Keratinocyte (primary cell): ENCODE measurements at regions not wholly inside any gene's neighbourhood (a gene's known extent, or its start where the extent isn't known, plus 50 kb on each side); places are given as distances from the start of the nearest gene placed in this dataset.

ENCODE experiments used
- DNase-seq: peaks from one replicate; pipeline ENCODE4 v3.0.0-alpha.2; 2011; ENCODE audit warnings: low read depth, missing footprints, low spot score
- FAIRE-seq: peaks from 2 replicates; lab custom pipeline; 2011; peaks lifted over from hg19 to GRCh38; lab: Jason Lieb, UNC
- H2AFZ ChIP-seq: 2 replicates; pipeline ENCODE4 v1.6.0; 2012; ENCODE audit warnings: low read length, control low read depth, inconsistent platforms; ENCODE audit not compliant: control insufficient read depth
- H3K27ac ChIP-seq: 2 replicates; pipeline ENCODE4 v1.5.1; 2011; ENCODE audit warnings: low read length; ENCODE audit not compliant: control insufficient read depth, insufficient read depth
- H3K27me3 ChIP-seq: 3 replicates; pipeline ENCODE4 v1.6.0; 2011; ENCODE audit warnings: low read length; ENCODE audit not compliant: control insufficient read depth, insufficient read depth; ENCODE audit errors: extremely low read depth
- H3K36me3 ChIP-seq, 2 experiments: 2 replicates in 1 of 2; 3 replicates in 1 of 2; pipeline ENCODE4 v1.5.1; 2011; ENCODE audit warnings: low read length in 2 of 2, mild to moderate bottlenecking in 1 of 2; ENCODE audit not compliant: control insufficient read depth in 2 of 2, insufficient read depth in 2 of 2; ENCODE audit errors: extremely low read depth in 1 of 2
- H3K4me1 ChIP-seq: 3 replicates; pipeline ENCODE4 v1.5.1; 2011; ENCODE audit warnings: low read length; ENCODE audit not compliant: control insufficient read depth, insufficient read depth; ENCODE audit errors: extremely low read depth
- H3K4me2 ChIP-seq: 3 replicates; pipeline ENCODE4 v1.6.0; 2011; ENCODE audit warnings: low read depth, low read length; ENCODE audit not compliant: control insufficient read depth, insufficient read depth; ENCODE audit errors: extremely low read depth
- H3K4me3 ChIP-seq, 3 experiments: fragments of 200-600 bp in 1 of 3; sonication (generic) in 1 of 3; 2 replicates in 2 of 3; 3 replicates in 1 of 3; pipeline ENCODE4 v1.5.1; 2011 to 2016; ENCODE audit warnings: low read length in 3 of 3, mild to moderate bottlenecking in 3 of 3, control low read depth in 2 of 3, inconsistent platforms in 1 of 3, low read depth in 1 of 3, mixed read lengths in 1 of 3, mixed run types in 1 of 3, moderate library complexity in 1 of 3; ENCODE audit not compliant: control insufficient read depth in 2 of 3, insufficient read depth in 2 of 3; ENCODE audit errors: extremely low read depth in 1 of 3
- H3K79me2 ChIP-seq: 2 replicates; pipeline ENCODE4 v1.6.0; 2012; ENCODE audit warnings: low read length; ENCODE audit not compliant: control insufficient read depth, insufficient read depth
- H3K9ac ChIP-seq: 3 replicates; pipeline ENCODE4 v1.6.0; 2011; ENCODE audit warnings: low read length; ENCODE audit not compliant: control insufficient read depth, insufficient read depth; ENCODE audit errors: extremely low read depth
- H3K9me1 ChIP-seq: 3 replicates; pipeline ENCODE4 v1.6.0; 2011; ENCODE audit warnings: low read length; ENCODE audit not compliant: control insufficient read depth, insufficient read depth; ENCODE audit errors: extremely low read depth
- H3K9me3 ChIP-seq: 2 replicates; pipeline ENCODE4 v1.5.1; 2012; ENCODE audit warnings: low read depth, low read length; ENCODE audit not compliant: control insufficient read depth
- H4K20me1 ChIP-seq: 3 replicates; pipeline ENCODE4 v1.6.0; 2011; ENCODE audit warnings: low read length; ENCODE audit not compliant: control insufficient read depth, insufficient read depth; ENCODE audit errors: extremely low read depth
- EZH2 ChIP-seq: IDR thresholded peaks from one replicate; pipeline ENCODE4 v1.6.1; 2012; ENCODE audit warnings: inconsistent platforms, mild to moderate bottlenecking, low read length, moderate library complexity
- dilution Hi-C: fragments of 300-500 bp; cut with MboI; formaldehyde crosslinking; loops from one replicate; pipeline ENCODE4 v1.7.0; 2020; ENCODE audit warnings: low sequenced_read_pairs; ENCODE audit not compliant: extremely low pct_ligation_motif_present
- TF ChIP-seq, protein P1 (sequence below), 3 experiments: IDR thresholded peaks in 1 of 3; conservative IDR thresholded peaks in 1 of 3; optimal IDR thresholded peaks in 1 of 3; 2 replicates in 2 of 3; 3 replicates in 1 of 3; pipeline versions ENCODE3 to v1.5.1; 2011; ENCODE audit warnings: low read length in 3 of 3, mild to moderate bottlenecking in 3 of 3, moderate library complexity in 2 of 3, control low read depth in 1 of 3, inconsistent platforms in 1 of 3; ENCODE audit not compliant: insufficient read depth in 2 of 3; ENCODE audit errors: extremely low read depth in 1 of 3

DNA sequence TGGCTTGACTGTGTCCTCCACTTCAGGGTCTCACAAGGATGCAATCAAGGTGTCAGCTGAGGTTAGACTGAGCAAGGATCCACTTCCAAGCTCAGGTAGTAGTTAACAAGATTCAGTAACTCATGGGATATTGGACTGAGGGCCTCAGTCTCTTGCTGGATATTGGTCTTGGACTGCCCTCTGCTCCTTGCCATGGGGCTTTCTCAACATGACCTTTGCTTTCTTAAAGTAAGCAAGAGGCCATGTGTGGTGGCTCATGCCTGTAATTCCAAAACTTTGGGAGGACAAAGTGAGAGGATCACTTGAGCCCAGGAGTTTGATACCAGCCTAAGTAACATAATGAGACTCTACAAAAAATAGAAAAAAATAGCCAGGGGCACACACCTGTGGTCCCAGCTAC, 231.3 kb upstream of the AMIGO2 start:
- no peaks in the 10 kb centered on the region for H3K27me3 ChIP-seq
- no peaks in the 10 kb centered on the region for H4K20me1 ChIP-seq
- no peak for DNase-seq
- H2AFZ ChIP-seq: no peak overlapping the region
- no peak overlapping the region for H3K4me3 ChIP-seq
- H3K79me2 ChIP-seq: no peaks in the 10 kb centered on the region
- TF ChIP-seq, protein P1, sequence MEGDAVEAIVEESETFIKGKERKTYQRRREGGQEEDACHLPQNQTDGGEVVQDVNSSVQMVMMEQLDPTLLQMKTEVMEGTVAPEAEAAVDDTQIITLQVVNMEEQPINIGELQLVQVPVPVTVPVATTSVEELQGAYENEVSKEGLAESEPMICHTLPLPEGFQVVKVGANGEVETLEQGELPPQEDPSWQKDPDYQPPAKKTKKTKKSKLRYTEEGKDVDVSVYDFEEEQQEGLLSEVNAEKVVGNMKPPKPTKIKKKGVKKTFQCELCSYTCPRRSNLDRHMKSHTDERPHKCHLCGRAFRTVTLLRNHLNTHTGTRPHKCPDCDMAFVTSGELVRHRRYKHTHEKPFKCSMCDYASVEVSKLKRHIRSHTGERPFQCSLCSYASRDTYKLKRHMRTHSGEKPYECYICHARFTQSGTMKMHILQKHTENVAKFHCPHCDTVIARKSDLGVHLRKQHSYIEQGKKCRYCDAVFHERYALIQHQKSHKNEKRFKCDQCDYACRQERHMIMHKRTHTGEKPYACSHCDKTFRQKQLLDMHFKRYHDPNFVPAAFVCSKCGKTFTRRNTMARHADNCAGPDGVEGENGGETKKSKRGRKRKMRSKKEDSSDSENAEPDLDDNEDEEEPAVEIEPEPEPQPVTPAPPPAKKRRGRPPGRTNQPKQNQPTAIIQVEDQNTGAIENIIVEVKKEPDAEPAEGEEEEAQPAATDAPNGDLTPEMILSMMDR (optimal IDR thresholded peaks at IDR 0.05 in 1 of 3, IDR thresholded peaks at IDR 0.05 in 1 of 3, conservative IDR thresholded peaks at IDR 0.05 in 1 of 3; ENCODE audit: extremely low read depth in 1 of 3, insufficient read depth in 2 of 3, low read length in 3 of 3): no peak
- no peak for TF ChIP-seq EZH2
- dilution Hi-C loops: no loop called here
- peaks cover 4% of the 10 kb centered on the region for H3K4me1 ChIP-seq
- no peak overlapping the region for H3K4me2 ChIP-seq
- H3K27ac ChIP-seq: no peak overlapping the region
- H3K9me1 ChIP-seq: no peaks in the 10 kb centered on the region
- H3K9ac ChIP-seq: no peak overlapping the region
- no peak for FAIRE-seq
- H3K9me3 ChIP-seq: no peaks in the 10 kb centered on the region
- H3K36me3 ChIP-seq: no peaks in the 10 kb centered on the region

DNA sequence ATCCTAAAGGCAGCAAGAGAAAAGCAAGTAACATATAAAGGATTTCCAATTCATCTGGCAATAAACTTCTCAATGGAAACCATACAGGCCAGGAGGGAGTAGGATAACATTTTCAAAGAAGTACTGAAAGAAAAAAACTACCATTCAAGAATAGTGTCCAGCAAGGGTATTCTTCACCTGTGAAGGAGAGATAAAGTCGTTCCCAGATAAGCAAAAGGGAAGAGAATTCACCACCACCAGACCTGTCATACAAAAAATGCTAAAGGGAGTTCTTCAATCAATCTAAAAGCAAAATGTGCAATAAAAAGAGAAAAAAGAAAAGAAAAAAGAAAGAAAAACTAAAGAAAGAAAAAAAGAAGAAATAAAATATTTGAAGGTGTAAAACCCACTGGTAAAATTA, 228.9 kb upstream of the AMIGO2 start:
- Histone ChIP-seq H3K27ac (no peak overlapping the region), H3K4me3 (no peak overlapping the region), H4K20me1 (no peaks in the 10 kb centered on the region), H3K4me2 (no peak overlapping the region), H3K27me3 (no peaks in the 10 kb centered on the region), H3K79me2 (no peaks in the 10 kb centered on the region), H3K9me3 (no peaks in the 10 kb centered on the region), H3K36me3 (no peaks in the 10 kb centered on the region), H2AFZ (no peak overlapping the region), H3K9me1 (no peaks in the 10 kb centered on the region), H3K4me1 (peaks cover 11% of the 10 kb centered on the region), H3K9ac (no peak overlapping the region)
- DNase-seq (no peak), FAIRE-seq (no peak)
- no peak for TF ChIP-seq EZH2
- TF ChIP-seq, protein P1 (optimal IDR thresholded peaks at IDR 0.05 in 1 of 3, IDR thresholded peaks at IDR 0.05 in 1 of 3, conservative IDR thresholded peaks at IDR 0.05 in 1 of 3; ENCODE audit: extremely low read depth in 1 of 3, insufficient read depth in 2 of 3, low read length in 3 of 3): no peak
- dilution Hi-C loops: no loop called here
